GM18499 (cell line): ENCODE measurements at regions not wholly inside any gene's neighbourhood (a gene's known extent, or its start where the extent isn't known, plus 50 kb on each side); places are given as distances from the start of the nearest gene placed in this dataset.

Experiments used
- ATAC-seq: cut with Tn5 transposase; IDR thresholded peaks from one replicate; pipeline ENCODE4 v1.9.1; 2021; ENCODE audit warnings: moderate number of reproducible peaks; ENCODE audit not compliant: insufficient read depth, unreplicated experiment

GRCh38 chr2:163008642-163009041 is 170.1 kb upstream of the KCNH7 start:
- no peak for ATAC-seq

GRCh38 chr2:162994718-162995117 is 156.2 kb upstream of the KCNH7 start:
- no peak for ATAC-seq

DNA sequence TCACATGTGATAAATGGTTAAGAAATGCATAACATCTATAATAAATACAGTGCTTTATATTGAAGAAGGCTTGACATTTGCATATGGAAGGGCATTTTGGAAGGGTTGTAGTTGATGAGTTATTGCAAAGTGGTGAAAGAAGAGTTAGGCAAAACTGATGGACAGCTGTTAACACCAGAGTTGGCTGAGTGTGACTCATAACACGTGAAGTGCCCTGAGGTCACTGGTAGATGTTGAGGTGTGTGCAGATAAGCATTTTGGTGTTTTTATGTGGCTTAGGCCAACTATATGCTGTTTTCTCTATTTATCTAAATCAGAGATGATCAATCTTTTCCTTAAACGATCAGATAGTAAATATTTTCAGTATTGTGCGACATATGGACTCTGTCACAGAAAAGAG is 154.3 kb upstream of the KCNH7 start:
- no peak for ATAC-seq

DNA sequence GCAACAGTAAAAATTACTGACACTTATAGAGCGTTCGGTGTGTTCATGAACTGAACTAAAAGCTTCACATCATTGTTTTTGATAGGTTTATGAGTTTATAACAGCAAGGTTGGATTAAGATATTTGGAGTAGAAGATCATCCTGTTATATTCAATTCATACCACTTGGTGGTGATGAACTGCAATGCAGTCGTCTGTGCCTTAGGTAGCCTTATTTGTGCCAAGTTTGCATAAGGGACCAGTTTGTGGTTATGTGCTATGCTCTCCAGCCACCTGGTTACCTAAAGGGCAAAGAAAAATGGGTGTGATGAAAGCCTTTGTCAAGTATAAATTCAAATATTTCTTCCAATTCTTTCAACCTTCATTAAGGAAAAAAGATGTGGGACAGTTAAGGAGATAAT is 150.9 kb upstream of the KCNH7 start:
- no peak for ATAC-seq

GRCh38 chr2:162974771-162975170 is 136.2 kb upstream of the KCNH7 start:
- no peak for ATAC-seq

GRCh38 chr2:162972383-162972782 is 133.8 kb upstream of the KCNH7 start:
- ATAC-seq, result no peak

DNA sequence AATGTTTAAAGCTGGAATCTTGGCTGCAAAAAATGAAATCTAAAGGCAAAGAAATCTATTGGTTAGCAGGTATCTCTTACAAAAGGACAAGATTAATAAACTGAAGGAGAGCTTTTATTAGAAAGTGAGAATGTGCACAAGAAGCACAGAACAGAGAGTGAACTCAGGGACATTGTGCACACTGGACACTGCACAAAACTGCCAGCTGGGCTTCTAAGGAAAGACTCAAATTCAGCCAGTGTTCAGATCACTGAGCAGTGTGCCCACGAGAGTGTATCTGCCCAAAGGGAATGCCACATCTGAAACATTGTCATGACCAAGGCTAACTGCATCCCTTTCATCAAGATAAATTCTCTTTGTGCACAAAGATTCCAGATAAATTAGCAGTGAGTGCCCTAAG is 129.7 kb upstream of the KCNH7 start:
- ATAC-seq, result no peak

- no peak for ATAC-seq
Observed at GRCh38 chr2:162967811-162968210, 129.2 kb upstream of the KCNH7 start.

DNA sequence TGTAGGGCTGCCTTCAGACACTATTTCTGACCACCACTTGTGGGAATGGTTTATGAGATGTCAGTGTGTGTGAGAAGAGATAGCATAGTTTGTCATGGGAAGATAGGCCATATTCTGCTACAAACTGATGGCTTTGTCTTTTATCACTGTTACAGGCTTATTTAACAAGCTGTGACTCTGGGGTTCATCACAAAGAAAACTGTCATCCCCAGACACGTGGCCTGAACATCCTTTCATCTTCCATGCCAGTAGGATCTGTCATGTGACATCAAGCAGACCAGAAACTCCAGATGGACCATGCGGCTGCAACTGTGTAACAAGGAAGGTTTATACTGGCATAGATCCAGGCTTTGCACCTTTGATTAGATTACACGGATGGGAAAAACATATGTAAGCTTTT is 128.6 kb upstream of the KCNH7 start:
- no peak for ATAC-seq

DNA sequence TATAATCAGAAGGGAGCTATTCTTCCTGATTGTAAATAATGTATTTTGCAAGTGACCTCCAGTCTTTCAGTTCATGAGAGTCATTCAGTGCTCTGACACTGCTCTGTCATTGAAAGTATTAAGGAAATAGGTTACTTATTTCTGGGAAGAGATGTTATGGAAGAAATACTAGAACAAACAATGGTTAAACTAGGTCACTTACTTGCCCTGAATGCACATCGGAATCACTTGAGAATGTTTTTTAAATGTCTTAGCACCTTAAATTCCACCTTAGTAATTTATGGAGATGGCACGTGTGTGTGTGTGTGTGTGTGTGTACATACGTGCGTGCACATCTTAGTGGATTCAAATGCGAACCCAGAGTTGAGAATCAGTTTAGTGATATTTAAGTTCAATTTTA is 126.6 kb upstream of the KCNH7 start:
- no peak for ATAC-seq

GRCh38 chr2:162964513-162964912 is 125.9 kb upstream of the KCNH7 start:
- no peak for ATAC-seq

GRCh38 chr2:162963156-162963555 is 124.6 kb upstream of the KCNH7 start:
- ATAC-seq, result no peak

DNA sequence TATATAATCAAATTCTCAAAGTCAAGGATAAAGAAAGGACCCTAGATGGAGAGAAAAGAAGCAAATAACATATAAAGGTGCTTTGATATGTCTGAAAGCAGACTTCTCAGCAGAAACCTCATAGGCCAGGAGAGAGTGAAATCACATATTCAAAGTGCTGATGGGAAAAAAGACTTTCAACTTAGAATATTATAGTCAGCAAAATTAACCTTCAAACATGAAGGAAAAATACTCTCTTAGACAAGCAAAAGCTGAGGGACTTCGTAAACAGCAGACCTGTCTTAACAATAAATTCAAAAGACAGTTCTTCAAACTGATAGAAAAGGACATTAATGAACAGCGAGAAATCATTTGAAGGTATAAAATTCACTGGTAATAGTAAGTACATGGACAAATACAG is 107.2 kb upstream of the KCNH7 start:
- ATAC-seq, result no peak

- ATAC-seq, result no peak
Observed at GRCh38 chr2:162938387-162938786, 99.8 kb upstream of the KCNH7 start.

DNA sequence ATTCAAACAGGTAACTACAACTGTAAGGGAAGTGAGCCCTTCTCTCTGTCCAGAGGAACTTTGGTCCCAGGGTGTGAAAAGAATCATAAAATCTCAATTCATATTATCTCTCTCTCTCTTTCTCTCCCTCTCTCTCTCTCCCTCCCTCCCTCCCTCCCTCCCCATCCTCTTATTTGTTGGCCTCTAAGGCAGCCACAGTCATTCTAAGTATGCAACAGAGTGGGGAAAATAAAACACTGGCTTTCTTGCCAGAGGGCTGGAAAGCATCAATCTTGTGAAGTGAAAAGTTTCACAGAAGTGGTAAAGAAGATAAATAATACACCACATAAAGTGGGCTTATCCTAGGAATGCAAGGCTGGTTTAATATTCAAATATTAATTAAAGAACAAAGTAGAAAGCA is 95.6 kb upstream of the KCNH7 start:
- ATAC-seq, result no peak

DNA sequence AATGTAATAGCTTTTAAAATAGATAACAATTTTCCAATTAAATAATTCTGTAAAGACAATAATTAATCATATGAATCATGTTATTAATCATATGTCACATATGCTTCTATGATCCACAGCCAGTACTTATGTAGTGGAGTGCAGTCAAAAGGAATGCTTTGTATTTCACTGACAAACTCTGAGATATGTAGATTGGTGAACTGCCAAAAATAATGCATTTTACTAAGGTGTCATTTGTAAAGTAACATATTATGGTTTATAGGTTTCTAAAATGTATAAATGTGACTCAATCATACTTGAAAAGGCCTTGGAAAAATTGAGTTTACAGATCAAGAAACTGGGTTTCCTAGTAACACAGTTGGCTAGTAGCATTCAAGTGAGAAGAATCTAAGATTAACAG is 93.8 kb upstream of the KCNH7 start:
- no peak for ATAC-seq

- ATAC-seq, result no peak
Observed at GRCh38 chr2:162929571-162929970, 91.0 kb upstream of the KCNH7 start.

DNA sequence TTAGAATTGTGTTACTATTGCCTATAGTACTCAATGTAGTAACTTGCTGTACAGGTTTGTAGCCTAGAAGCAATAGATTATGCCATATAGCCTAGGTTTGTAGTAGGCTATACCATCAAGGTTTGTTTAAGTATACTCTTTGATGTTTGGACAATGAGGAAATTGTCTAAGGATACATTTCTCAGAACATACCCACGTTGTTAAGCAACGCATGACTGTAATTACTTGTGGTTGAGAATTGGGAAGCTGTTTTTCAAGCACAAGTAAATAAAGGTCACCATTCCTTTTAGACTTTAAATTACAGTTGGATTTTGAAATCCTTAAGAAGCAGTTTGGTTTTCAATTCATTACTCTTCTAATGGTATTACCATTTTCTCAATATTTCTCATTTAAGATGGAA is 89.8 kb upstream of the KCNH7 start:
- ATAC-seq, result no peak

GRCh38 chr2:162926907-162927306 is 88.3 kb upstream of the KCNH7 start:
- no peak for ATAC-seq

GRCh38 chr2:162926501-162926900 is 87.9 kb upstream of the KCNH7 start:
- ATAC-seq, result no peak

DNA sequence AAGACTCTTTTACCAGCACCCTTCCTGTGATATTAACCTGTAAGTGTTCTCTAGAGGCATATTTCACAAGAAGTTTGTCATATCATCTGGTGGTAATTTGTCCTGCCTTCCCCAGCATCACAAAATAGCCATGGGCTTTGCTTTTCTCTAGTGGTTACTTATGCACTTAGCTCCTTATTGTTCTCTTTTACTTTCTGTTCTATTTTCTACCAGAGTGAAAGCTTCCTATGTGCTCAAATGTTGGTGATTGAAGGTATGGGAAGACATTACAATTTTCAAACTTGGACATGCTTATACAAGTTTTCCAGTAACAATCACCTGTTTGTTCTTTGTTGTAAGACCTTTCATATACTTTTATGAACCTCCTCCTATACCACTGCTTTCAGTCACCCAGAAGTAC is 87.0 kb upstream of the KCNH7 start:
- no peak for ATAC-seq

- ATAC-seq, result no peak
Observed at GRCh38 chr2:162919111-162919510, 80.5 kb upstream of the KCNH7 start.

- no peak for ATAC-seq
Observed at GRCh38 chr2:162917626-162918025, 79.1 kb upstream of the KCNH7 start.
